Type B pancreatic cell (in vitro differentiated cells): ENCODE measurements at regions not wholly inside any gene's neighbourhood (a gene's known extent, or its start where the extent isn't known, plus 50 kb on each side); places are given as distances from the start of the nearest gene placed in this dataset.

Experiments used
- DNase-seq: peaks from one replicate; pipeline ENCODE4 v3.0.0; 2021; ENCODE audit warnings: mixed read lengths; ENCODE audit not compliant: unreplicated experiment; ENCODE audit errors: extremely low spot score
- H3K27ac Mint-ChIP-seq: 2 replicates; pipeline ENCODE4 v1.8.0; 2021; ENCODE audit warnings: mild to moderate bottlenecking, mixed read lengths
- H3K27me3 Mint-ChIP-seq: 2 replicates; pipeline ENCODE4 v1.8.0; 2021; ENCODE audit warnings: mixed read lengths
- H3K36me3 Mint-ChIP-seq: 2 replicates; pipeline ENCODE4 v1.8.0; 2021; ENCODE audit warnings: mixed read lengths
- H3K4me1 Mint-ChIP-seq: one replicate; pipeline ENCODE4 v1.8.0; 2021; ENCODE audit warnings: mixed read lengths; ENCODE audit not compliant: unreplicated experiment
- H3K4me3 Mint-ChIP-seq: 2 replicates; pipeline ENCODE4 v1.8.0; 2021; ENCODE audit warnings: mild to moderate bottlenecking, mixed read lengths
- H3K9me3 Mint-ChIP-seq: 2 replicates; pipeline ENCODE4 v1.8.0; 2021; ENCODE audit warnings: mixed read lengths
- CTCF ChIP-seq: fragments of 200-600 bp; sonication (generic); conservative IDR thresholded peaks from 2 replicates; pipeline ENCODE4 v1.5.0; 2021; ENCODE audit warnings: antibody characterized with exemption, mild to moderate bottlenecking

GRCh38 chr10:33398796-33399195, 64.3 kb upstream of the NRP1 start:
- no peak overlapping the region for H3K4me3 Mint-ChIP-seq
- H3K36me3 Mint-ChIP-seq, result no peaks in the 10 kb centered on the region
- no peak for DNase-seq
- H3K9me3 Mint-ChIP-seq, result peaks cover 17% of the 10 kb centered on the region
- TF ChIP-seq CTCF, result no peak
- no peaks in the 10 kb centered on the region for H3K4me1 Mint-ChIP-seq
- H3K27me3 Mint-ChIP-seq, result no peaks in the 10 kb centered on the region
- no peak overlapping the region for H3K27ac Mint-ChIP-seq

GRCh38 chr10:33396938-33397337, 62.5 kb upstream of the NRP1 start:
- no peak for TF ChIP-seq CTCF
- no peak overlapping the region for H3K27ac Mint-ChIP-seq
- no peak overlapping the region for H3K4me3 Mint-ChIP-seq

GRCh38 chr10:33396279-33396678, 61.8 kb upstream of the NRP1 start:
- no peaks in the 10 kb centered on the region for H3K27me3 Mint-ChIP-seq
- H3K4me1 Mint-ChIP-seq, result no peaks in the 10 kb centered on the region
- no peak for TF ChIP-seq CTCF
- no peak overlapping the region for H3K4me3 Mint-ChIP-seq
- no peak overlapping the region for H3K27ac Mint-ChIP-seq
- no peak for DNase-seq
- no peaks in the 10 kb centered on the region for H3K36me3 Mint-ChIP-seq
- H3K9me3 Mint-ChIP-seq, result peaks cover 17% of the 10 kb centered on the region

More at GRCh38 chr10:33396938-33397337, 62.5 kb upstream of the NRP1 start:
- Mint-ChIP-seq H3K36me3 (no peaks in the 10 kb centered on the region), H3K27me3 (no peaks in the 10 kb centered on the region), H3K4me1 (no peaks in the 10 kb centered on the region), H3K9me3 (peaks cover 17% of the 10 kb centered on the region)
- DNase-seq, result no peak

- H3K4me1 Mint-ChIP-seq, result no peaks in the 10 kb centered on the region
- no peak overlapping the region for H3K4me3 Mint-ChIP-seq
- H3K9me3 Mint-ChIP-seq, result peaks cover 17% of the 10 kb centered on the region
- no peak for TF ChIP-seq CTCF
- no peak overlapping the region for H3K27ac Mint-ChIP-seq
- H3K36me3 Mint-ChIP-seq, result no peaks in the 10 kb centered on the region
- no peak for DNase-seq
- H3K27me3 Mint-ChIP-seq, result peaks cover 4% of the 10 kb centered on the region
These were observed 60.7 kb upstream of the NRP1 start for GRCh38 chr10:33395201-33395600.

GRCh38 chr10:33392706-33393105, 58.2 kb upstream of the NRP1 start:
- no peak overlapping the region for H3K4me3 Mint-ChIP-seq
- no peaks in the 10 kb centered on the region for H3K36me3 Mint-ChIP-seq
- H3K27ac Mint-ChIP-seq, result no peak overlapping the region
- no peak for DNase-seq
- H3K9me3 Mint-ChIP-seq, result peaks cover 15% of the 10 kb centered on the region
- no peaks in the 10 kb centered on the region for H3K4me1 Mint-ChIP-seq
- peaks cover 7% of the 10 kb centered on the region for H3K27me3 Mint-ChIP-seq
- TF ChIP-seq CTCF, result no peak
